NT2/D1 (cell line): ENCODE measurements at regions not wholly inside any gene's neighbourhood (a gene's known extent, or its start where the extent isn't known, plus 50 kb on each side); places are given as distances from the start of the nearest gene placed in this dataset.

Experiments
- SUZ12 ChIP-seq: IDR thresholded peaks from 2 replicates; pipeline ENCODE4 v1.6.1; 2011; ENCODE audit not compliant: insufficient read length, insufficient read depth; ENCODE audit errors: extremely low read depth
- YY1 ChIP-seq: IDR thresholded peaks from 2 replicates; pipeline ENCODE4 v1.6.1; 2011; ENCODE audit not compliant: insufficient read length, insufficient read depth
- ZNF274 ChIP-seq: IDR thresholded peaks from 2 replicates; pipeline ENCODE4 v1.6.1; 2011; ENCODE audit warnings: mild to moderate bottlenecking, low read depth, low read length

DNA sequence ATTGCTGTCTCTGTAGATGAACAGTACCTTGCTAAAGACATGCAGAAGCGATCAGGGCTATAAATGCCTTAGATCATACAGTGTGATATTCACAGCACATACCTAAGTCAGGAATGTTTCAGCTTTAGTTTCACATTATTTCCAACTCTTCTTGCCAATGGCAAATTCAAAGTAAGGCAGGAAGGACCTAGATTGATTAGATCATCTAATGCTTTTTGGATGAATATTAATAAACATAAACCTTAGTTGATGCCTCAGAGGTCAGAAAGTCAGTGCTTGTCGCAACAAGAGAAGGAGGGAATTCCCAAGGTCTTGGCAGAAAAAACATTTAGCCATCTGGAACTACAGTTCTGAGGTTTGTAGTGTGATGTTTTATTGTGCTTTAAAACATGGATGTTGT lies 122.3 kb downstream of the TNFSF18 start:
- TF ChIP-seq YY1, result no peak
- no peak for TF ChIP-seq ZNF274
- no peak for TF ChIP-seq SUZ12
